Heart right ventricle (tissue), 16 donors: ENCODE measurements at regions not wholly inside any gene's neighbourhood (a gene's known extent, or its start where the extent isn't known, plus 50 kb on each side); places are given as distances from the start of the nearest gene placed in this dataset.
A peak's percentile ranks its signal among the peaks of the same experiment; 100 is the strongest.

Source experiments
- ATAC-seq, 8 donors: fragments of 200-7000 bp; cut with Tn5 transposase; one replicate each; pipeline ENCODE4 v1.9.1; 2020; ENCODE audit warnings: mild to moderate bottlenecking in 8 of 8, moderate library complexity in 8 of 8, moderate number of reproducible peaks in 1 of 8
- DNase-seq, 2 donors: peaks; one replicate each; pipeline ENCODE4 v3.0.0-alpha.2; 2020
- H3K27ac ChIP-seq, 10 donors: fragments of 200-600 bp; sonication (generic) in 2 of 10; one replicate each; pipeline versions ENCODE4 v1.5.0 to v1.8.0; 2020 to 2022; ENCODE audit warnings: mild to moderate bottlenecking in 3 of 10
- H3K27me3 ChIP-seq, 7 donors: fragments of 200-600 bp; one replicate each; pipeline ENCODE4 v1.8.0; 2021 to 2022; ENCODE audit warnings: mild to moderate bottlenecking in 2 of 7
- H3K36me3 ChIP-seq, 9 donors: fragments of 200-600 bp; sonication (generic) in 1 of 9; one replicate each; pipeline versions ENCODE4 v1.5.0 to v1.8.0; 2020 to 2022; ENCODE audit warnings: mild to moderate bottlenecking in 2 of 9
- H3K4me1 ChIP-seq, 9 donors: fragments of 200-600 bp; sonication (generic) in 1 of 9; one replicate each; pipeline versions ENCODE4 v1.5.0 to v1.8.0; 2020 to 2022; ENCODE audit warnings: mild to moderate bottlenecking in 4 of 9
- H3K4me3 ChIP-seq, 10 donors: fragments of 200-600 bp; sonication (generic) in 2 of 10; one replicate each; pipeline versions ENCODE4 v1.5.0 to v1.8.0; 2020 to 2022; ENCODE audit warnings: mild to moderate bottlenecking in 7 of 10, moderate library complexity in 2 of 10
- H3K9me3 ChIP-seq, 11 donors: fragments of 200-600 bp in 10 of 11; sonication (generic) in 2 of 11; one replicate each; pipeline versions ENCODE4 v1.5.0 to v1.8.0; 2013 to 2022; ENCODE audit warnings: mild to moderate bottlenecking in 2 of 11, control low read depth in 1 of 11, moderate library complexity in 1 of 11
- WGBS, 2 donors: extraction: QIAGEN DNeasy Blood & Tissue Kit; methylation state at CpG; one replicate each; pipeline ENCODE4 v1.1.7; 2013; ENCODE audit warnings: inconsistent platforms in 1 of 2; 5-methylcytosine and 5-hydroxymethylcytosine counted together
- intact Hi-C, 10 donors: fragments of 100-400 bp; cut with DNase I; formaldehyde crosslinking; loops; one replicate each; pipeline versions ENCODE4 v1.11.1 to v1.14.2; 2022
- TF ChIP-seq, protein P1 (sequence below), 9 donors: fragments of 200-600 bp; sonication (generic) in 2 of 9; IDR thresholded peaks; one replicate each; pipeline versions ENCODE4 v1.5.0 to v1.8.0; 2021 to 2022; ENCODE audit warnings: antibody characterized with exemption in 9 of 9, mild to moderate bottlenecking in 5 of 9, moderate library complexity in 1 of 9
- donor health status: Arrhythmogenic right ventricular cardiomyopathy.
- donor health status: ischemic (EF 13 %, LVEDD 7.1; RV severe dilation, severe dysfunction).
- donor health status: healthy with polysubstance abuse.
- donor health status: DM: no; HTN: yes; CAD: no.
- donor health status: DM: no; HTN: no; CAD: no.
- donor health status: ischemic (EF 25% LVEDD 6.9; RV normal size, moderate dysfunction).
- donor health status: ischemic (EF 25% LVEDD 5.7; RV mildly dilated, moderate dysfunction).
- donor health status: healthy.
- donor health status: DM: yes; HTN: yes; CAD: no.
- donor health status: Ischemic cardiomyopathy.
- donor health status: ischemic (EF 35%, LVEDD 5.7; RV mildly dilated, moderate dysfunction).
- donor health status: nonischemic (EF 11% LVEDD 7.7; RV severe dilation, severe dysfunction).
- donor health status: DM: yes; HTN: yes; CAD: no.
- donor health status: PGD.
- donor health status: ischemic (EF 29% LVEDD 5.4; RV normal size, mild dysfunction).
- donor health status: nonischemic (EF 23%, LVEDD 6.1; RV moderate dilation, normal function).

- peak overlapping the region in 1 of 10 donors; percentile 44 for H3K27ac ChIP-seq
- H3K4me3 ChIP-seq = no peak overlapping the region
- 87 to 92% methylated on average over 6 of the region's 6 CpGs for WGBS, 2 donors
- ATAC-seq (no peak), DNase-seq (no peak)
- H3K4me1 ChIP-seq = peaks cover 0 to 11% (median 4%) of the 10 kb centered on the region in 9 donors
- intact Hi-C loops = no loop called here
- H3K9me3 ChIP-seq = no peaks in the 10 kb centered on the region
- H3K27me3 ChIP-seq = no peaks in the 10 kb centered on the region
- H3K36me3 ChIP-seq = no peaks in the 10 kb centered on the region
- TF ChIP-seq, protein P1, sequence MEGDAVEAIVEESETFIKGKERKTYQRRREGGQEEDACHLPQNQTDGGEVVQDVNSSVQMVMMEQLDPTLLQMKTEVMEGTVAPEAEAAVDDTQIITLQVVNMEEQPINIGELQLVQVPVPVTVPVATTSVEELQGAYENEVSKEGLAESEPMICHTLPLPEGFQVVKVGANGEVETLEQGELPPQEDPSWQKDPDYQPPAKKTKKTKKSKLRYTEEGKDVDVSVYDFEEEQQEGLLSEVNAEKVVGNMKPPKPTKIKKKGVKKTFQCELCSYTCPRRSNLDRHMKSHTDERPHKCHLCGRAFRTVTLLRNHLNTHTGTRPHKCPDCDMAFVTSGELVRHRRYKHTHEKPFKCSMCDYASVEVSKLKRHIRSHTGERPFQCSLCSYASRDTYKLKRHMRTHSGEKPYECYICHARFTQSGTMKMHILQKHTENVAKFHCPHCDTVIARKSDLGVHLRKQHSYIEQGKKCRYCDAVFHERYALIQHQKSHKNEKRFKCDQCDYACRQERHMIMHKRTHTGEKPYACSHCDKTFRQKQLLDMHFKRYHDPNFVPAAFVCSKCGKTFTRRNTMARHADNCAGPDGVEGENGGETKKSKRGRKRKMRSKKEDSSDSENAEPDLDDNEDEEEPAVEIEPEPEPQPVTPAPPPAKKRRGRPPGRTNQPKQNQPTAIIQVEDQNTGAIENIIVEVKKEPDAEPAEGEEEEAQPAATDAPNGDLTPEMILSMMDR (IDR thresholded peaks at IDR 0.05) = no peak
Observed at GRCh38 chr6:44696686-44697085, 309.2 kb downstream of the CDC5L start.

GRCh38 chr6:44697327-44697726, 309.8 kb downstream of the CDC5L start:
- Histone ChIP-seq H3K4me3 (no peak overlapping the region), H3K27ac (peak overlapping the region in 1 of 10 donors; percentile 31), H3K27me3 (no peaks in the 10 kb centered on the region), H3K4me1 (peaks cover 0 to 15% (median 4%) of the 10 kb centered on the region in 9 donors), H3K36me3 (no peaks in the 10 kb centered on the region), H3K9me3 (no peaks in the 10 kb centered on the region)
- DNase-seq (peak in 1 of 2 donors; percentile 40), ATAC-seq (peak in 7 of 8 donors; percentile 30 to 71 (median 42))
- WGBS, 2 donors = 60 to 61% methylated on average over 11 of the region's 11 CpGs
- TF ChIP-seq, protein P1 (IDR thresholded peaks at IDR 0.05) = no peak
- intact Hi-C loops = no loop called here

DNA sequence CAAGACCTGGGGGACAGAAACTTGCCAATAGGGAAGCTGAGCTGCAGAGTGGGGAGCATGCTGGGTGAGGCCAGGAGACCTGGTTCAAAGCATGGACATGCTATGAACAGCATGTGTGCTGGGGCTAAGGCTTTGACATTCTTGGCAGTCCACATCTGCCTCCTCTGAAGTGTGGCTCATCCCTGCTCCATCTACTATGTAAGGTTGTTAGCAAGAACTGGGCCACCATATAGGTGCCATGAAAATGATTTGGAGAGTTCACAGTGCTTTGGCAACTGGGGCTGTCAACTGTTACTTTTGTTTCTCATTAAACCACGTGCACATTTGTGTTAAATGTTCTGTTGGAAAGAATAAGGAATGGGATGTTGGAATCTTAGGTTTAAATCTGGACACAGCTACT, 311.1 kb downstream of the CDC5L start:
- H3K27ac ChIP-seq = no peak overlapping the region
- TF ChIP-seq, protein P1 (IDR thresholded peaks at IDR 0.05) = no peak
- peaks cover 0 to 15% (median 4%) of the 10 kb centered on the region in 9 donors for H3K4me1 ChIP-seq
- no peak overlapping the region for H3K4me3 ChIP-seq
- H3K36me3 ChIP-seq = no peaks in the 10 kb centered on the region
- H3K27me3 ChIP-seq = no peaks in the 10 kb centered on the region
- ATAC-seq = no peak
- 42 to 44% methylated on average over 1 of the region's 1 CpG for WGBS, 2 donors
- intact Hi-C loops = no loop called here
- DNase-seq = no peak
- no peaks in the 10 kb centered on the region for H3K9me3 ChIP-seq

DNA sequence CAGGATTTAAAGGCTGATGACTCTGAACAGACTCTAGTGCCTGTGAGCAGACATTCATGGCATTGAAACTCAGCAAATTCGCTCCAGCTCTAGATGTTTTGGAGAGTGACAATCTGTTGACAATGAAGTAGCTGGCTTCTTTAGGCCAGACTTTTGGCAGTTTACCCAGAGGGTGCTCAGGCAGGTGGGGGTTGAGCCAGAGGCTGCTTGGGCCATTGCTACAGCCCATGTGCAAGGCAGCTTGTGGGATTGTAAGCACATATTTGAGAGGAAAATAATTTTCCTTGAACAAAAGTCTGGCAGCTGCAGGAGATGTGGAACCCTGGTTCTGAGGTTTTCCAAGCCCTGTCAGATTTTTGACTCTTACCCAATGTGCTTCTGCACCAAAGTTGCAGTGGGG, 311.6 kb downstream of the CDC5L start:
- Histone ChIP-seq H3K27ac (no peak overlapping the region), H3K36me3 (no peaks in the 10 kb centered on the region), H3K27me3 (no peaks in the 10 kb centered on the region), H3K4me3 (no peak overlapping the region), H3K9me3 (no peaks in the 10 kb centered on the region), H3K4me1 (peaks cover 0 to 15% (median 4%) of the 10 kb centered on the region in 9 donors)
- TF ChIP-seq, protein P1 (IDR thresholded peaks at IDR 0.05) = no peak
- DNase-seq (no peak), ATAC-seq (peak in 5 of 8 donors; percentile 20 to 59 (median 46))
- intact Hi-C loops = no loop called here
- WGBS, 2 donors = 25 to 43% methylated on average over 1 of the region's 1 CpG
